SK-N-SH treated with all-trans-retinoic acid at 6 μM for 48 hours (cell line): ENCODE measurements at regions not wholly inside any gene's neighbourhood (a gene's known extent, or its start where the extent isn't known, plus 50 kb on each side); places are given as distances from the start of the nearest gene placed in this dataset.

Experiments used
- PPARA ChIP-seq: fragments of 250-450 bp; sonication (Bioruptor Pico); IDR thresholded peaks from 2 replicates; pipeline ENCODE4 v1.5.0; 2020; ENCODE audit warnings: mild to moderate bottlenecking, borderline replicate concordance
- ZFP3 ChIP-seq: fragments of 250-450 bp; sonication (Bioruptor Pico); IDR thresholded peaks from 2 replicates; pipeline ENCODE4 v1.5.0; 2020; ENCODE audit warnings: mild to moderate bottlenecking, moderate library complexity
- ZFP30 ChIP-seq: fragments of 450-650 bp; formaldehyde crosslinking; IDR thresholded peaks from 2 replicates; pipeline ENCODE4 v1.5.0; 2022; ENCODE audit warnings: mild to moderate bottlenecking, moderate library complexity

GRCh38 chr2:123085484-123085883, 939.6 kb upstream of the CNTNAP5 start:
- TF ChIP-seq PPARA (CRISPR knock-in tag) (no peak), ZFP3 (CRISPR knock-in tag) (no peak), ZFP30 (CRISPR knock-in tag) (no peak)
